ENCODE measurements at regions not wholly inside any gene's neighbourhood (a gene's known extent, or its start where the extent isn't known, plus 50 kb on each side); places are given as distances from the start of the nearest gene placed in this dataset.
"Not testable (repeated sequence)": the region's sequence is repeated elsewhere in the genome, so short reads cannot be mapped to it uniquely, and the experiment has no call there.

DNA sequence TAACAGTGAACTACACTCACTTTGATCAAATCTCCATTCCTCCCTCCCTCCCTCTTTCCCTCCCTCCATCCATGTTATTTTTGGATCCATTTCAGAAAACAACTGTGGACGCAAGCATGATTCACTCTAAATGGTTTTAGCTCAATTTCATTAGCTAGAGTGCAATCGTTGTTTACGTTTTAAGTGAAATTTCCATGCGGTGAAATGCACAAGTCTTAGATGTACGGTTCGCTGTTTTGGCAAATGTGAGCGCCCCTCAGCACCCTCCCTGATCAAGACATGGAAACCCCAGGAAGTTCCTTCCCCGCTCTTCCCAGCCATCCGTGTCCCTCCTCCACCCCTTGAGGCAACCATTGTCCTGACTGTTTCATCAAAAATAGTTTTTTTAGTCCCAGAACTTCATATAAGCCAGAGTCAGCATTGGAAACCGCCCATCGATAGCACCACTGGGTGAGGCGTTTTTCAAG lies 206.3 kb downstream of the NPIPB11 start:
- not testable (repeated sequence) for TF ChIP-seq CTCF, POLR2A (IDR thresholded peaks at IDR 0.05)

Data from thyroid gland (tissue), 4 donors.